GM19328 (cell line): ENCODE measurements at regions not wholly inside any gene's neighbourhood (a gene's known extent, or its start where the extent isn't known, plus 50 kb on each side); places are given as distances from the start of the nearest gene placed in this dataset.

ENCODE experiments used
- ATAC-seq: cut with Tn5 transposase; IDR thresholded peaks from one replicate; pipeline ENCODE4 v1.9.1; 2021; ENCODE audit warnings: mild to moderate bottlenecking, moderate library complexity; ENCODE audit not compliant: unreplicated experiment

- no peak for ATAC-seq
Observed at GRCh38 chr11:104830508-104830907, 67.8 kb downstream of the CASP12 start.

- no peak for ATAC-seq
Observed at GRCh38 chr11:104830080-104830479, 68.2 kb downstream of the CASP12 start.

GRCh38 chr11:104826772-104827171, 71.5 kb downstream of the CASP12 start:
- ATAC-seq, result no peak

- no peak for ATAC-seq
Observed at GRCh38 chr11:104823657-104824056, 74.6 kb downstream of the CASP12 start.

GRCh38 chr11:104820431-104820830, 77.8 kb downstream of the CASP12 start:
- no peak for ATAC-seq

GRCh38 chr11:104819603-104820002, 78.7 kb downstream of the CASP12 start:
- ATAC-seq, result no peak

- no peak for ATAC-seq
Observed at GRCh38 chr11:104819107-104819506, 79.2 kb downstream of the CASP12 start.

GRCh38 chr11:104817973-104818372, 80.3 kb downstream of the CASP12 start:
- ATAC-seq, result no peak

- ATAC-seq, result no peak
Observed at GRCh38 chr11:104813532-104813931, 84.7 kb downstream of the CASP12 start.

- no peak for ATAC-seq
Observed at GRCh38 chr11:104812103-104812788, 86.0 kb downstream of the CASP12 start.

- no peak for ATAC-seq
Observed at GRCh38 chr11:104803776-104804175, 94.5 kb downstream of the CASP12 start.

- peak; percentile 73 for ATAC-seq
Observed at GRCh38 chr11:104799251-104799650, 99.0 kb downstream of the CASP12 start.

GRCh38 chr11:104798789-104799188, 99.5 kb downstream of the CASP12 start:
- peak; percentile 51 for ATAC-seq

- no peak for ATAC-seq
Observed at GRCh38 chr11:104796301-104796700, 102.0 kb downstream of the CASP12 start.

GRCh38 chr11:104795501-104796213, 102.6 kb downstream of the CASP12 start:
- ATAC-seq, result no peak

GRCh38 chr11:104792861-104793260, 105.4 kb downstream of the CASP12 start:
- ATAC-seq, result no peak

GRCh38 chr11:104791896-104792295, 106.4 kb downstream of the CASP12 start:
- ATAC-seq, result no peak

GRCh38 chr11:104784684-104785460, 113.4 kb downstream of the CASP12 start:
- no peak for ATAC-seq

GRCh38 chr11:104783241-104783640, 115.0 kb downstream of the CASP12 start:
- ATAC-seq, result no peak

- no peak for ATAC-seq
Observed at GRCh38 chr11:104782377-104782754, 115.9 kb downstream of the CASP12 start.

- no peak for ATAC-seq
Observed at GRCh38 chr11:104781719-104782376, 116.4 kb downstream of the CASP12 start.
